Gastrocnemius medialis (tissue), 4 donors: ENCODE measurements at regions not wholly inside any gene's neighbourhood (a gene's known extent, or its start where the extent isn't known, plus 50 kb on each side); places are given as distances from the start of the nearest gene placed in this dataset.
"Not testable (repeated sequence)": the region's sequence is repeated elsewhere in the genome, so short reads cannot be mapped to it uniquely, and the experiment has no call there.

Experiments
- ATAC-seq, 2 donors: fragments of 150-250 bp; one replicate each; pipeline ENCODE4 v1.9.1; 2016
- DNase-seq, 2 donors: peaks; one replicate each; pipeline ENCODE4 v3.0.0-alpha.2; 2019
- H3K27ac ChIP-seq, 4 donors: fragments of 200-600 bp; sonication (generic); 1 replicate in 1 of 4; 2 replicates in 3 of 4; pipeline ENCODE4 v1.5.1; 2016 to 2018; ENCODE audit warnings: mild to moderate bottlenecking in 2 of 4, moderate library complexity in 1 of 4
- H3K27me3 ChIP-seq, 3 donors: fragments of 200-600 bp; sonication (generic) in 2 of 3; 1 replicate in 1 of 3; 2 replicates in 2 of 3; pipeline versions ENCODE4 v1.5.1 to v1.6.0; 2016 to 2019; ENCODE audit warnings: mild to moderate bottlenecking in 1 of 3, moderate library complexity in 1 of 3
- H3K36me3 ChIP-seq, 2 donors: fragments of 200-600 bp; sonication (generic) in 1 of 2; one replicate each; pipeline ENCODE4 v1.5.1; 2017 to 2018
- H3K4me1 ChIP-seq, 2 donors: fragments of 200-600 bp; sonication (generic) in 1 of 2; one replicate each; pipeline ENCODE4 v1.5.1; 2016 to 2017; ENCODE audit warnings: mild to moderate bottlenecking in 2 of 2
- H3K4me3 ChIP-seq, 4 donors: fragments of 200-600 bp; sonication (generic) in 3 of 4; 1 replicate in 1 of 4; 2 replicates in 3 of 4; pipeline ENCODE4 v1.5.1; 2016 to 2019; ENCODE audit warnings: mild to moderate bottlenecking in 2 of 4
- H3K9me3 ChIP-seq, 3 donors: fragments of 200-600 bp; sonication (generic) in 2 of 3; 1 replicate in 1 of 3; 2 replicates in 2 of 3; pipeline ENCODE4 v1.5.1; 2016 to 2019
- CTCF ChIP-seq, 5 experiments: fragments of 450-650 bp in 3 of 5; fragments of 200-600 bp in 2 of 5; sonication (generic) in 2 of 5; IDR thresholded peaks in 4 of 5; conservative IDR thresholded peaks in 1 of 5; 1 replicate in 4 of 5; 2 replicates in 1 of 5; pipeline ENCODE4 v1.5.1; 2016 to 2019; ENCODE audit warnings: antibody characterized with exemption in 5 of 5, mild to moderate bottlenecking in 3 of 5, moderate library complexity in 3 of 5
- POLR2A ChIP-seq, 2 donors: fragments of 450-650 bp; IDR thresholded peaks; one replicate each; pipeline ENCODE4 v1.6.1; 2017; ENCODE audit warnings: antibody characterized with exemption in 2 of 2, mild to moderate bottlenecking in 2 of 2, moderate library complexity in 2 of 2
- in situ Hi-C, 4 donors: fragments of 200-750 bp; cut with MboI; loops; one replicate each; pipeline versions ENCODE4 v1.15.0 to v1.8.0; 2017; ENCODE audit warnings: low sequenced_read_pairs in 4 of 4
- intact Hi-C: fragments of 100-400 bp; cut with DNase I; formaldehyde crosslinking; loops from one replicate; pipeline ENCODE4 v1.15.1; 2023; ENCODE audit warnings: low total_unique reads

- TF ChIP-seq CTCF (IDR thresholded peaks at IDR 0.05 in 4 of 5, conservative IDR thresholded peaks at IDR 0.05 in 1 of 5), result no peak
- no peak for TF ChIP-seq POLR2A (IDR thresholded peaks at IDR 0.05)
- DNase-seq, result no peak
- ATAC-seq, result no peak
- Histone ChIP-seq H3K27me3 (no peaks in the 10 kb centered on the region), H3K9me3 (no peaks in the 10 kb centered on the region), H3K4me1 (no peaks in the 10 kb centered on the region), H3K36me3 (no peaks in the 10 kb centered on the region), H3K4me3 (no peak overlapping the region), H3K27ac (no peak overlapping the region)
- intact Hi-C loops (no loop called here), in situ Hi-C loops (no loop called here)
These were observed 81.2 kb upstream of the DNAH5 start for GRCh38 chr5:14025569-14026286.

GRCh38 chr5:14022971-14023370 is 78.5 kb upstream of the DNAH5 start:
- Histone ChIP-seq H3K4me3 (no peak overlapping the region), H3K36me3 (no peaks in the 10 kb centered on the region), H3K4me1 (no peaks in the 10 kb centered on the region), H3K27ac (no peak overlapping the region), H3K9me3 (no peaks in the 10 kb centered on the region), H3K27me3 (no peaks in the 10 kb centered on the region)
- TF ChIP-seq CTCF (IDR thresholded peaks at IDR 0.05 in 4 of 5, conservative IDR thresholded peaks at IDR 0.05 in 1 of 5) (no peak), POLR2A (IDR thresholded peaks at IDR 0.05) (no peak)
- intact Hi-C loops (no loop called here), in situ Hi-C loops (no loop called here)
- ATAC-seq (no peak), DNase-seq (no peak)

GRCh38 chr5:14020944-14021343 is 76.5 kb upstream of the DNAH5 start:
- in situ Hi-C loops, intact Hi-C loops, H3K27me3 ChIP-seq, H3K4me3 ChIP-seq, H3K4me1 ChIP-seq, ATAC-seq, DNase-seq, H3K27ac ChIP-seq, H3K9me3 ChIP-seq, H3K36me3 ChIP-seq: not testable (repeated sequence)

GRCh38 chr5:14019768-14020290 is 75.3 kb upstream of the DNAH5 start:
- Histone ChIP-seq H3K9me3 (no peaks in the 10 kb centered on the region), H3K4me3 (no peak overlapping the region), H3K4me1 (no peaks in the 10 kb centered on the region), H3K36me3 (no peaks in the 10 kb centered on the region), H3K27me3 (no peaks in the 10 kb centered on the region), H3K27ac (no peak overlapping the region)
- TF ChIP-seq CTCF (IDR thresholded peaks at IDR 0.05 in 4 of 5, conservative IDR thresholded peaks at IDR 0.05 in 1 of 5), result no peak
- no peak for TF ChIP-seq POLR2A (IDR thresholded peaks at IDR 0.05)
- ATAC-seq, result no peak
- no peak for DNase-seq
- intact Hi-C loops, result no loop called here
- in situ Hi-C loops, result no loop called here

- in situ Hi-C loops (no loop called here), intact Hi-C loops (no loop called here)
These were observed 73.4 kb upstream of the DNAH5 start for GRCh38 chr5:14017904-14018303.

More at GRCh38 chr5:14017904-14018303, 73.4 kb upstream of the DNAH5 start:
- H3K4me1 ChIP-seq, result no peaks in the 10 kb centered on the region
- DNase-seq (no peak), ATAC-seq (no peak)
- no peak overlapping the region for H3K27ac ChIP-seq
- no peak for TF ChIP-seq CTCF (IDR thresholded peaks at IDR 0.05 in 4 of 5, conservative IDR thresholded peaks at IDR 0.05 in 1 of 5)
- TF ChIP-seq POLR2A (IDR thresholded peaks at IDR 0.05), result no peak
- H3K27me3 ChIP-seq, result no peaks in the 10 kb centered on the region
- no peaks in the 10 kb centered on the region for H3K9me3 ChIP-seq
- no peaks in the 10 kb centered on the region for H3K36me3 ChIP-seq
- no peak overlapping the region for H3K4me3 ChIP-seq
